ENCODE measurements at regions not wholly inside any gene's neighbourhood (a gene's known extent, or its start where the extent isn't known, plus 50 kb on each side); places are given as distances from the start of the nearest gene placed in this dataset.

GRCh38 chr17:72321896-72322295 is 201.1 kb downstream of the SOX9 start:
- no peaks in the 10 kb centered on the region for H3K79me2 ChIP-seq (replicated peaks; ENCODE audit: insufficient read depth)

GRCh38 chr17:72332367-72332766 is 211.5 kb downstream of the SOX9 start:
- no peaks in the 10 kb centered on the region for H3K9me2 ChIP-seq (ENCODE audit: insufficient read depth)
- Mint-ChIP-seq H3K27me3 (ENCODE audit: insufficient read depth, low read depth, poor library complexity) (peaks cover 5% of the 10 kb centered on the region), H3K36me3 (ENCODE audit: low read depth) (no peaks in the 10 kb centered on the region), H3K4me3 (no peak overlapping the region), H3K4me1 (peaks cover 8% of the 10 kb centered on the region; the same call in 2 of the 3 replicates), H3K9me3 (no peaks in the 10 kb centered on the region), H3K27ac (no peak overlapping the region)
- ATAC-seq: no peak
- H3K27me3 ChIP-seq (ENCODE audit: insufficient read depth): no peaks in the 10 kb centered on the region
- DNase-seq (ENCODE audit: low spot score): no peak
- H3K27ac ChIP-seq (ENCODE audit: low read depth): no peak overlapping the region
- H3K4me3 ChIP-seq: no peak overlapping the region
- H3K4me1 ChIP-seq (ENCODE audit: insufficient read depth): no peaks in the 10 kb centered on the region
- H2AFZ ChIP-seq: no peak overlapping the region
- H3K79me2 ChIP-seq (replicated peaks; ENCODE audit: insufficient read depth): no peaks in the 10 kb centered on the region
- H4K20me1 ChIP-seq (replicated peaks; ENCODE audit: insufficient read depth): no peaks in the 10 kb centered on the region
- no peak overlapping the region for H3K4me2 ChIP-seq
- H3F3A ChIP-seq (replicated peaks; ENCODE audit: low read depth): no peaks in the 10 kb centered on the region
- H3K36me3 ChIP-seq (ENCODE audit: insufficient read depth): no peaks in the 10 kb centered on the region
- TF ChIP-seq ETS1 (IDR thresholded peaks at IDR 0.05) (no peak), STAT1 (IDR thresholded peaks at IDR 0.05; ENCODE audit: unreplicated experiment) (no peak), NANOG (IDR thresholded peaks at IDR 0.05; ENCODE audit: borderline replicate concordance) (no peak), EZH2phosphoT487 (IDR thresholded peaks at IDR 0.05; ENCODE audit: unreplicated experiment) (no peak), EZH2 (IDR thresholded peaks at IDR 0.05; ENCODE audit: low read depth, unreplicated experiment) (no peak), JUNB (IDR thresholded peaks at IDR 0.05; ENCODE audit: unreplicated experiment) (no peak), CTCF (conservative IDR thresholded peaks at IDR 0.05; ENCODE audit: low read depth in 2 of 2) (no peak), ZNF462 (CRISPR knock-in tag; IDR thresholded peaks at IDR 0.05) (no peak)

More at GRCh38 chr17:72321896-72322295, 201.1 kb downstream of the SOX9 start:
- Histone ChIP-seq H3K9me2 (ENCODE audit: insufficient read depth) (0 out of 2 replicates have a peak, but pooled peaks cover 19% of the 10 kb centered on the region), H4K20me1 (replicated peaks; ENCODE audit: insufficient read depth) (no peaks in the 10 kb centered on the region), H3K4me3 (no peak overlapping the region), H3K4me1 (ENCODE audit: insufficient read depth) (peaks cover 8% of the 10 kb centered on the region; the same call in 1 of the 2 replicates), H3K27me3 (ENCODE audit: insufficient read depth) (no peaks in the 10 kb centered on the region), H3K36me3 (ENCODE audit: insufficient read depth) (no peaks in the 10 kb centered on the region), H2AFZ (no peak overlapping the region), H3K4me2 (no peak overlapping the region), H3F3A (replicated peaks; ENCODE audit: low read depth) (no peaks in the 10 kb centered on the region), H3K27ac (ENCODE audit: low read depth) (no peak overlapping the region)
- no peak for TF ChIP-seq ETS1 (IDR thresholded peaks at IDR 0.05)
- TF ChIP-seq EZH2 (IDR thresholded peaks at IDR 0.05; ENCODE audit: low read depth, unreplicated experiment): no peak
- no peak for TF ChIP-seq STAT1 (IDR thresholded peaks at IDR 0.05; ENCODE audit: unreplicated experiment)
- no peak for TF ChIP-seq ZNF331 (CRISPR knock-in tag; IDR thresholded peaks at IDR 0.05; ENCODE audit: low read depth)
- TF ChIP-seq NANOG (IDR thresholded peaks at IDR 0.05; ENCODE audit: borderline replicate concordance): no peak
- no peak for TF ChIP-seq ZNF114 (CRISPR knock-in tag; IDR thresholded peaks at IDR 0.05)
- Mint-ChIP-seq H3K4me1 (peaks cover 17% of the 10 kb centered on the region), H3K27ac (no peak overlapping the region), H3K4me3 (no peak overlapping the region), H3K9me3 (peaks cover 10% of the 10 kb centered on the region; the same call in 2 of the 3 replicates), H3K27me3 (ENCODE audit: insufficient read depth, low read depth, poor library complexity) (peaks cover 10% of the 10 kb centered on the region), H3K36me3 (ENCODE audit: low read depth) (no peaks in the 10 kb centered on the region)
- ATAC-seq (no peak), DNase-seq (ENCODE audit: low spot score) (no peak)

Data from GM23338 (cell line).